GM23338 (cell line): ENCODE measurements at regions not wholly inside any gene's neighbourhood (a gene's known extent, or its start where the extent isn't known, plus 50 kb on each side); places are given as distances from the start of the nearest gene placed in this dataset.

ENCODE experiments used
- ATAC-seq: fragments of 200-7000 bp; cut with Tn5 transposase; 3 replicates; pipeline ENCODE4 v1.9.1; 2020
- DNase-seq: peaks from one replicate; pipeline ENCODE4 v3.0.0-alpha.2; 2015; ENCODE audit warnings: low spot score
- H2AFZ ChIP-seq: fragments of 200-600 bp; sonication (generic); 2 replicates; pipeline ENCODE4 v1.8.0; 2016; ENCODE audit warnings: antibody characterized with exemption, mild to moderate bottlenecking, moderate library complexity
- H3F3A ChIP-seq: fragments of 200-600 bp; sonication (generic); replicated peaks from 2 replicates; pipeline ENCODE4 v1.8.0; 2017; ENCODE audit warnings: antibody characterized with exemption, mixed run types, low read depth
- H3K27ac ChIP-seq: fragments of 200-600 bp; sonication (generic); 2 replicates; pipeline ENCODE4 v1.6.1; 2016; ENCODE audit warnings: low read depth
- H3K27me3 ChIP-seq: fragments of 200-600 bp; sonication (generic); 2 replicates; pipeline ENCODE4 v1.8.0; 2016; ENCODE audit warnings: mild to moderate bottlenecking, mixed run types, moderate library complexity; ENCODE audit not compliant: insufficient read depth
- H3K36me3 ChIP-seq: fragments of 200-600 bp; sonication (generic); 2 replicates; pipeline ENCODE4 v1.8.0; 2016; ENCODE audit warnings: mild to moderate bottlenecking; ENCODE audit not compliant: insufficient read depth
- H3K4me1 ChIP-seq: fragments of 200-600 bp; sonication (generic); 2 replicates; pipeline ENCODE4 v1.8.0; 2016; ENCODE audit warnings: mild to moderate bottlenecking, moderate library complexity; ENCODE audit not compliant: insufficient read depth
- H3K4me2 ChIP-seq: fragments of 200-600 bp; sonication (generic); 2 replicates; pipeline ENCODE4 v1.7.1; 2017; ENCODE audit warnings: mixed run types
- H3K4me3 ChIP-seq: fragments of 200-600 bp; sonication (generic); 2 replicates; pipeline ENCODE4 v1.6.1; 2016; ENCODE audit warnings: mixed run types
- H3K79me2 ChIP-seq: fragments of 200-600 bp; sonication (generic); replicated peaks from 2 replicates; pipeline ENCODE4 v1.8.0; 2017; ENCODE audit warnings: mild to moderate bottlenecking; ENCODE audit not compliant: insufficient read depth
- H3K9me2 ChIP-seq: fragments of 200-600 bp; sonication (generic); 2 replicates; pipeline ENCODE4 v1.8.0; 2017; ENCODE audit not compliant: insufficient read depth
- H4K20me1 ChIP-seq: fragments of 200-600 bp; sonication (generic); replicated peaks from 2 replicates; pipeline ENCODE4 v1.8.0; 2017; ENCODE audit warnings: mild to moderate bottlenecking; ENCODE audit not compliant: insufficient read depth
- H3K27ac Mint-ChIP-seq: 2 replicates; pipeline ENCODE4 v1.8.0; 2020; ENCODE audit warnings: inconsistent platforms, mild to moderate bottlenecking, moderate library complexity, mixed read lengths
- H3K27me3 Mint-ChIP-seq: 3 replicates; pipeline ENCODE4 v1.8.0; 2022; ENCODE audit warnings: low read depth, mild to moderate bottlenecking, moderate library complexity, mixed read lengths, inconsistent platforms; ENCODE audit not compliant: insufficient read depth, poor library complexity
- H3K36me3 Mint-ChIP-seq: 3 replicates; pipeline ENCODE4 v1.8.0; 2021; ENCODE audit warnings: low read depth, mild to moderate bottlenecking, inconsistent platforms, moderate library complexity, mixed read lengths
- H3K4me1 Mint-ChIP-seq: 3 replicates; pipeline ENCODE4 v1.8.0; 2020; ENCODE audit warnings: mild to moderate bottlenecking, inconsistent platforms, mixed read lengths
- H3K4me3 Mint-ChIP-seq: 3 replicates; pipeline ENCODE4 v1.8.0; 2021; ENCODE audit warnings: moderate library complexity, mild to moderate bottlenecking, inconsistent platforms, mixed read lengths
- H3K9me3 Mint-ChIP-seq: 3 replicates; pipeline ENCODE4 v1.8.0; 2020; ENCODE audit warnings: moderate library complexity, mild to moderate bottlenecking, inconsistent platforms, mixed read lengths
- CREB1 ChIP-seq: fragments of 250-450 bp; sonication (Bioruptor Pico); IDR thresholded peaks from 2 replicates; pipeline ENCODE4 v1.5.0; 2020; ENCODE audit warnings: low read depth, mild to moderate bottlenecking, moderate library complexity
- EZH2 ChIP-seq: fragments of 200-600 bp; sonication (generic); IDR thresholded peaks from one replicate; pipeline ENCODE4 v1.8.0; 2017; ENCODE audit warnings: antibody characterized with exemption, mild to moderate bottlenecking, low read depth; ENCODE audit not compliant: unreplicated experiment
- EZH2phosphoT487 ChIP-seq: fragments of 200-600 bp; sonication (generic); IDR thresholded peaks from one replicate; pipeline ENCODE4 v1.8.1; 2018; ENCODE audit warnings: antibody characterized with exemption; ENCODE audit not compliant: unreplicated experiment
- JUNB ChIP-seq: IDR thresholded peaks from one replicate; pipeline ENCODE4 v1.6.1; 2016; ENCODE audit warnings: antibody characterized with exemption; ENCODE audit not compliant: unreplicated experiment
- NANOG ChIP-seq: IDR thresholded peaks from 2 replicates; pipeline ENCODE4 v1.6.1; 2016; ENCODE audit warnings: antibody characterized with exemption, borderline replicate concordance
- STAT1 ChIP-seq: IDR thresholded peaks from one replicate; pipeline ENCODE4 v1.6.1; 2016; ENCODE audit warnings: antibody characterized with exemption; ENCODE audit not compliant: unreplicated experiment
- ZNF114 ChIP-seq: fragments of 250-450 bp; sonication (Bioruptor Pico); IDR thresholded peaks from 2 replicates; pipeline ENCODE4 v1.5.0; 2020; ENCODE audit warnings: mild to moderate bottlenecking, moderate library complexity
- TF ChIP-seq, protein P1 (sequence below): IDR thresholded peaks from 2 replicates; pipeline ENCODE4 v1.6.1; 2016; ENCODE audit warnings: antibody characterized with exemption
- TF ChIP-seq, protein P2 (sequence below): fragments of 250-450 bp; sonication (Bioruptor Pico); IDR thresholded peaks from 2 replicates; pipeline ENCODE4 v1.5.0; 2020; ENCODE audit warnings: mild to moderate bottlenecking, moderate library complexity
- TF ChIP-seq, protein P3 (sequence below): IDR thresholded peaks from one replicate; pipeline ENCODE4 v1.6.1; 2018; ENCODE audit warnings: antibody characterized with exemption; ENCODE audit not compliant: unreplicated experiment

DNA sequence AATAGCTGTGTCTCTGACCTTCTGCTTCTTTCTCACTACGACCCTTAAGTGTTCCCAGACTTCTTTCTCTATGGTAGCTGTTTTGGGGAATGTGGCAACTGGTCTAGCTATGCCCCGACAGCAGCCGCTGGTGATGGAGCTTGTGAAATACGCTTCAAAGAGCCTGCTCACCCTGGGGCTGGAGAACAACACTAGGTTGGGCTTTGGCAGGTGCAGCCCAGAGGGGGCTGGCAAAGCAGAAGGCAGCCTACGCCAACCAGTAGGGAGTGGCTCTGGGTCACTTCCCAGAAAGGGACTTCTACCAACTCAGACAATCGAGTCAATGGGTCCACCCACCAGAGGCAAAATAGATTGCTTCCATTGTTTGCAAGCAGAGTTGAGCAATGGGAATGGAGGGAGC lies 262.8 kb downstream of the LMO4 start:
- DNase-seq: no peak
- no peak overlapping the region for H3K4me3 Mint-ChIP-seq
- Histone ChIP-seq H3K27ac (no peak overlapping the region), H3K4me3 (no peak overlapping the region), H4K20me1 (no peaks in the 10 kb centered on the region), H3K79me2 (no peaks in the 10 kb centered on the region), H3F3A (no peaks in the 10 kb centered on the region), H3K4me1 (no peaks in the 10 kb centered on the region), H3K27me3 (no peaks in the 10 kb centered on the region), H2AFZ (0 out of 2 replicates have a peak overlapping the region, but pooled peaks have one; percentile 14), H3K36me3 (no peaks in the 10 kb centered on the region), H3K9me2 (no peaks in the 10 kb centered on the region), H3K4me2 (no peak overlapping the region)
- peaks cover 2% of the 10 kb centered on the region for H3K27me3 Mint-ChIP-seq
- ATAC-seq: no peak
- no peaks in the 10 kb centered on the region for H3K36me3 Mint-ChIP-seq
- TF ChIP-seq ZNF114 (CRISPR knock-in tag): no peak
- TF ChIP-seq, protein P1, sequence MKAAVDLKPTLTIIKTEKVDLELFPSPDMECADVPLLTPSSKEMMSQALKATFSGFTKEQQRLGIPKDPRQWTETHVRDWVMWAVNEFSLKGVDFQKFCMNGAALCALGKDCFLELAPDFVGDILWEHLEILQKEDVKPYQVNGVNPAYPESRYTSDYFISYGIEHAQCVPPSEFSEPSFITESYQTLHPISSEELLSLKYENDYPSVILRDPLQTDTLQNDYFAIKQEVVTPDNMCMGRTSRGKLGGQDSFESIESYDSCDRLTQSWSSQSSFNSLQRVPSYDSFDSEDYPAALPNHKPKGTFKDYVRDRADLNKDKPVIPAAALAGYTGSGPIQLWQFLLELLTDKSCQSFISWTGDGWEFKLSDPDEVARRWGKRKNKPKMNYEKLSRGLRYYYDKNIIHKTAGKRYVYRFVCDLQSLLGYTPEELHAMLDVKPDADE: no peak
- no peak for TF ChIP-seq JUNB
- TF ChIP-seq CREB1: no peak
- no peak overlapping the region for H3K27ac Mint-ChIP-seq
- no peaks in the 10 kb centered on the region for H3K4me1 Mint-ChIP-seq
- H3K9me3 Mint-ChIP-seq: no peaks in the 10 kb centered on the region

DNA sequence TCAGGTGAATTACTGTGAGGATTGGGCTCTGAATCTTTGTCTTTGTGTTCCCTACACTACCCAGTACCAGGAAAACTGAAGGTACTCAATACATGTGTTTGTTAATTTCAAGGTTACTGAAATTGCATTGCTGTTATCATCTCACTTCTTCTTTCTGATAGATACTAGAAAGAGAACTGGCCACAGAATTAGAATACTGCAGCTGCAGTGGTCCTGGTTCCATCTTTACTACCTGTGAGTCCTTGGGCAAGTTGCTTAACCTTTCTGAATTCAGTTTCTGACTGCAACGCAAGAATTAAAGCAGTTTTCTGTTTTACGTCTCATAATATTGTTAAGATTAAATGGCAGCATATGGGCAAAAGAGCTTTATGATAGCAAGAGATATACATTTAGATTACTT lies 263.5 kb downstream of the LMO4 start:
- no peaks in the 10 kb centered on the region for H4K20me1 ChIP-seq
- H3K9me2 ChIP-seq: no peaks in the 10 kb centered on the region
- H3K27me3 ChIP-seq: no peaks in the 10 kb centered on the region
- Mint-ChIP-seq H3K4me3 (no peak overlapping the region), H3K36me3 (no peaks in the 10 kb centered on the region), H3K27ac (no peak overlapping the region), H3K4me1 (no peaks in the 10 kb centered on the region), H3K9me3 (no peaks in the 10 kb centered on the region), H3K27me3 (peaks cover 2% of the 10 kb centered on the region)
- no peak overlapping the region for H3K27ac ChIP-seq
- H2AFZ ChIP-seq: no peak overlapping the region
- no peaks in the 10 kb centered on the region for H3K4me1 ChIP-seq
- no peaks in the 10 kb centered on the region for H3K36me3 ChIP-seq
- no peak for DNase-seq
- H3F3A ChIP-seq: no peaks in the 10 kb centered on the region
- no peak for ATAC-seq
- no peaks in the 10 kb centered on the region for H3K79me2 ChIP-seq
- H3K4me2 ChIP-seq: no peak overlapping the region
- no peak overlapping the region for H3K4me3 ChIP-seq
- TF ChIP-seq EZH2 (no peak), ZNF114 (CRISPR knock-in tag) (no peak), STAT1 (no peak), CREB1 (no peak), NANOG (no peak), JUNB (no peak), EZH2phosphoT487 (no peak)
- TF ChIP-seq, protein P2, sequence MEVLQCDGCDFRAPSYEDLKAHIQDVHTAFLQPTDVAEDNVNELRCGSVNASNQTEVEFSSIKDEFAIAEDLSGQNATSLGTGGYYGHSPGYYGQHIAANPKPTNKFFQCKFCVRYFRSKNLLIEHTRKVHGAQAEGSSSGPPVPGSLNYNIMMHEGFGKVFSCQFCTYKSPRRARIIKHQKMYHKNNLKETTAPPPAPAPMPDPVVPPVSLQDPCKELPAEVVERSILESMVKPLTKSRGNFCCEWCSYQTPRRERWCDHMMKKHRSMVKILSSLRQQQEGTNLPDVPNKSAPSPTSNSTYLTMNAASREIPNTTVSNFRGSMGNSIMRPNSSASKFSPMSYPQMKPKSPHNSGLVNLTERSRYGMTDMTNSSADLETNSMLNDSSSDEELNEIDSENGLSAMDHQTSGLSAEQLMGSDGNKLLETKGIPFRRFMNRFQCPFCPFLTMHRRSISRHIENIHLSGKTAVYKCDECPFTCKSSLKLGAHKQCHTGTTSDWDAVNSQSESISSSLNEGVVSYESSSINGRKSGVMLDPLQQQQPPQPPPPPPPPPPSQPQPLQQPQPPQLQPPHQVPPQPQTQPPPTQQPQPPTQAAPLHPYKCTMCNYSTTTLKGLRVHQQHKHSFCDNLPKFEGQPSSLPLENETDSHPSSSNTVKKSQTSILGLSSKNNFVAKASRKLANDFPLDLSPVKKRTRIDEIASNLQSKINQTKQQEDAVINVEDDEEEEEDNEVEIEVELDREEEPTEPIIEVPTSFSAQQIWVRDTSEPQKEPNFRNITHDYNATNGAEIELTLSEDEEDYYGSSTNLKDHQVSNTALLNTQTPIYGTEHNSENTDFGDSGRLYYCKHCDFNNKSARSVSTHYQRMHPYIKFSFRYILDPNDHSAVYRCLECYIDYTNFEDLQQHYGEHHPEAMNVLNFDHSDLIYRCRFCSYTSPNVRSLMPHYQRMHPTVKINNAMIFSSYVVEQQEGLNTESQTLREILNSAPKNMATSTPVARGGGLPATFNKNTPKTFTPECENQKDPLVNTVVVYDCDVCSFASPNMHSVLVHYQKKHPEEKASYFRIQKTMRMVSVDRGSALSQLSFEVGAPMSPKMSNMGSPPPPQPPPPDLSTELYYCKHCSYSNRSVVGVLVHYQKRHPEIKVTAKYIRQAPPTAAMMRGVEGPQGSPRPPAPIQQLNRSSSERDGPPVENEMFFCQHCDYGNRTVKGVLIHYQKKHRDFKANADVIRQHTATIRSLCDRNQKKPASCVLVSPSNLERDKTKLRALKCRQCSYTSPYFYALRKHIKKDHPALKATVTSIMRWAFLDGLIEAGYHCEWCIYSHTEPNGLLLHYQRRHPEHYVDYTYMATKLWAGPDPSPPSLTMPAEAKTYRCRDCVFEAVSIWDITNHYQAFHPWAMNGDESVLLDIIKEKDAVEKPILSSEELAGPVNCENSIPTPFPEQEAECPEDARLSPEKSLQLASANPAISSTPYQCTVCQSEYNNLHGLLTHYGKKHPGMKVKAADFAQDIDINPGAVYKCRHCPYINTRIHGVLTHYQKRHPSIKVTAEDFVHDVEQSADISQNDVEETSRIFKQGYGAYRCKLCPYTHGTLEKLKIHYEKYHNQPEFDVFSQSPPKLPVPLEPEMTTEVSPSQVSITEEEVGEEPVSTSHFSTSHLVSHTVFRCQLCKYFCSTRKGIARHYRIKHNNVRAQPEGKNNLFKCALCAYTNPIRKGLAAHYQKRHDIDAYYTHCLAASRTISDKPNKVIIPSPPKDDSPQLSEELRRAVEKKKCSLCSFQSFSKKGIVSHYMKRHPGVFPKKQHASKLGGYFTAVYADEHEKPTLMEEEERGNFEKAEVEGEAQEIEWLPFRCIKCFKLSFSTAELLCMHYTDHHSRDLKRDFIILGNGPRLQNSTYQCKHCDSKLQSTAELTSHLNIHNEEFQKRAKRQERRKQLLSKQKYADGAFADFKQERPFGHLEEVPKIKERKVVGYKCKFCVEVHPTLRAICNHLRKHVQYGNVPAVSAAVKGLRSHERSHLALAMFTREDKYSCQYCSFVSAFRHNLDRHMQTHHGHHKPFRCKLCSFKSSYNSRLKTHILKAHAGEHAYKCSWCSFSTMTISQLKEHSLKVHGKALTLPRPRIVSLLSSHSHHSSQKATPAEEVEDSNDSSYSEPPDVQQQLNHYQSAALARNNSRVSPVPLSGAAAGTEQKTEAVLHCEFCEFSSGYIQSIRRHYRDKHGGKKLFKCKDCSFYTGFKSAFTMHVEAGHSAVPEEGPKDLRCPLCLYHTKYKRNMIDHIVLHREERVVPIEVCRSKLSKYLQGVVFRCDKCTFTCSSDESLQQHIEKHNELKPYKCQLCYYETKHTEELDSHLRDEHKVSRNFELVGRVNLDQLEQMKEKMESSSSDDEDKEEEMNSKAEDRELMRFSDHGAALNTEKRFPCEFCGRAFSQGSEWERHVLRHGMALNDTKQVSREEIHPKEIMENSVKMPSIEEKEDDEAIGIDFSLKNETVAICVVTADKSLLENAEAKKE: no peak
- TF ChIP-seq, protein P3, sequence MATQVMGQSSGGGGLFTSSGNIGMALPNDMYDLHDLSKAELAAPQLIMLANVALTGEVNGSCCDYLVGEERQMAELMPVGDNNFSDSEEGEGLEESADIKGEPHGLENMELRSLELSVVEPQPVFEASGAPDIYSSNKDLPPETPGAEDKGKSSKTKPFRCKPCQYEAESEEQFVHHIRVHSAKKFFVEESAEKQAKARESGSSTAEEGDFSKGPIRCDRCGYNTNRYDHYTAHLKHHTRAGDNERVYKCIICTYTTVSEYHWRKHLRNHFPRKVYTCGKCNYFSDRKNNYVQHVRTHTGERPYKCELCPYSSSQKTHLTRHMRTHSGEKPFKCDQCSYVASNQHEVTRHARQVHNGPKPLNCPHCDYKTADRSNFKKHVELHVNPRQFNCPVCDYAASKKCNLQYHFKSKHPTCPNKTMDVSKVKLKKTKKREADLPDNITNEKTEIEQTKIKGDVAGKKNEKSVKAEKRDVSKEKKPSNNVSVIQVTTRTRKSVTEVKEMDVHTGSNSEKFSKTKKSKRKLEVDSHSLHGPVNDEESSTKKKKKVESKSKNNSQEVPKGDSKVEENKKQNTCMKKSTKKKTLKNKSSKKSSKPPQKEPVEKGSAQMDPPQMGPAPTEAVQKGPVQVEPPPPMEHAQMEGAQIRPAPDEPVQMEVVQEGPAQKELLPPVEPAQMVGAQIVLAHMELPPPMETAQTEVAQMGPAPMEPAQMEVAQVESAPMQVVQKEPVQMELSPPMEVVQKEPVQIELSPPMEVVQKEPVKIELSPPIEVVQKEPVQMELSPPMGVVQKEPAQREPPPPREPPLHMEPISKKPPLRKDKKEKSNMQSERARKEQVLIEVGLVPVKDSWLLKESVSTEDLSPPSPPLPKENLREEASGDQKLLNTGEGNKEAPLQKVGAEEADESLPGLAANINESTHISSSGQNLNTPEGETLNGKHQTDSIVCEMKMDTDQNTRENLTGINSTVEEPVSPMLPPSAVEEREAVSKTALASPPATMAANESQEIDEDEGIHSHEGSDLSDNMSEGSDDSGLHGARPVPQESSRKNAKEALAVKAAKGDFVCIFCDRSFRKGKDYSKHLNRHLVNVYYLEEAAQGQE: no peak
